ENCODE measurements at regions not wholly inside any gene's neighbourhood (a gene's known extent, or its start where the extent isn't known, plus 50 kb on each side); places are given as distances from the start of the nearest gene placed in this dataset.

DNA sequence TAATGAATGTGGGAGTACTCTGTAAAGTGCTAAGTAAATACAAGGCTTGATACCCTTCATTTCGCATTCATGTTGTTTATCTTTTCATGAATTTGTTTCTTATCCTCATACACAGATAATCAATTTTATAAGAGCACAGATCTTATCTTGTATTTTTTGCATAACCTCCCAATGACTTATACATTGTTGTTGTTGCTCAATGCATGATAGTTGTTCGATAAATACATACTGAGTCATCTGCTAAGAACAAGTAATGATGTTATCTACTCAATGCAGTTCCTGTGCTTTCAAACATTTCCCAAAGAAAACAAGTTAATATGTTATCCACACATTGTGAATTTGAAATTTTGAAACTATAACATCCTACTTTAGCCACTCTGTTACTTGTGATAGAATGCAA is 60.7 kb downstream of the TAF11L14 start (continued):
- TF ChIP-seq RNF2 (IDR thresholded peaks at IDR 0.05; ENCODE audit: borderline replicate concordance, low read depth, low read length, missing control alignments, poor library complexity, severe bottlenecking), result no peak
- TF ChIP-seq, protein P1, sequence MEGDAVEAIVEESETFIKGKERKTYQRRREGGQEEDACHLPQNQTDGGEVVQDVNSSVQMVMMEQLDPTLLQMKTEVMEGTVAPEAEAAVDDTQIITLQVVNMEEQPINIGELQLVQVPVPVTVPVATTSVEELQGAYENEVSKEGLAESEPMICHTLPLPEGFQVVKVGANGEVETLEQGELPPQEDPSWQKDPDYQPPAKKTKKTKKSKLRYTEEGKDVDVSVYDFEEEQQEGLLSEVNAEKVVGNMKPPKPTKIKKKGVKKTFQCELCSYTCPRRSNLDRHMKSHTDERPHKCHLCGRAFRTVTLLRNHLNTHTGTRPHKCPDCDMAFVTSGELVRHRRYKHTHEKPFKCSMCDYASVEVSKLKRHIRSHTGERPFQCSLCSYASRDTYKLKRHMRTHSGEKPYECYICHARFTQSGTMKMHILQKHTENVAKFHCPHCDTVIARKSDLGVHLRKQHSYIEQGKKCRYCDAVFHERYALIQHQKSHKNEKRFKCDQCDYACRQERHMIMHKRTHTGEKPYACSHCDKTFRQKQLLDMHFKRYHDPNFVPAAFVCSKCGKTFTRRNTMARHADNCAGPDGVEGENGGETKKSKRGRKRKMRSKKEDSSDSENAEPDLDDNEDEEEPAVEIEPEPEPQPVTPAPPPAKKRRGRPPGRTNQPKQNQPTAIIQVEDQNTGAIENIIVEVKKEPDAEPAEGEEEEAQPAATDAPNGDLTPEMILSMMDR (IDR thresholded peaks at IDR 0.05; ENCODE audit: control extremely low read depth in 1 of 3, insufficient read depth in 1 of 3, low read depth in 1 of 3, low read length in 3 of 3), result no peak
- no peak for TF ChIP-seq CREB1 (IDR thresholded peaks at IDR 0.05)
- TF ChIP-seq ASH2L (IDR thresholded peaks at IDR 0.05; ENCODE audit: low read length), result no peak

Data from H1 (cell line).